22Rv1 (cell line): ENCODE measurements at regions not wholly inside any gene's neighbourhood (a gene's known extent, or its start where the extent isn't known, plus 50 kb on each side); places are given as distances from the start of the nearest gene placed in this dataset.
A peak's percentile ranks its signal among the peaks of the same experiment; 100 is the strongest.

Experiments used
- H3K27ac ChIP-seq: fragments of 450-650 bp; 2 replicates; pipeline ENCODE4 v1.5.1; 2017
- ZFX ChIP-seq: fragments of 450-650 bp; IDR thresholded peaks from 2 replicates; pipeline ENCODE4 v1.6.1; 2017; ENCODE audit warnings: antibody characterized with exemption, borderline replicate concordance
- TF ChIP-seq, protein P1 (sequence below): fragments of 450-650 bp; IDR thresholded peaks from 2 replicates; pipeline ENCODE4 v1.5.1; 2017; ENCODE audit warnings: mild to moderate bottlenecking

DNA sequence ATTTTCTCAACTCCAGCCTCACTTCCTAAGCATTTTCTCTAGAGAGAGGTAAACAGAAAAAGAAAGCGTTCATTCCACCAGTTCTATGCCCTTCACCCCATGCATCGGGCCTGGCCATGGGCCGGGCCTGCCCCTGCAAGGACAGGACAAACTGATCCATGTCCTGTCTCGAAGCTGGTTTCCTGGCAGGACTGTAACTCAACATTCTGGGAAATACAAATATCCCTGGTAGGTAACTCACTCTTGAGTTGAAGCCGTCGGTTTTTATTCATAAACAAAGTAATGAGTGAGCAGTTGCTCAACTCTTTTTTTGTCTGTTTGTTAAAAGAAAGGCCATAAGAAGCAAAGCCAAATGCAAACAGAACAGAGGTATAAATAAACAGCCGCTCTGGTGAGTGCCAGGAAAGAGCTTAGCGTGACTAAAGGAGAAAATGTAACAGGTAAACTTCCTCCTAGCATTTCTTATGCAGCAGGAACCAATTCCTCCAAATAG, 64.4 kb upstream of the DNAH5 start:
- H3K27ac ChIP-seq: peak overlapping the region; percentile 62

DNA sequence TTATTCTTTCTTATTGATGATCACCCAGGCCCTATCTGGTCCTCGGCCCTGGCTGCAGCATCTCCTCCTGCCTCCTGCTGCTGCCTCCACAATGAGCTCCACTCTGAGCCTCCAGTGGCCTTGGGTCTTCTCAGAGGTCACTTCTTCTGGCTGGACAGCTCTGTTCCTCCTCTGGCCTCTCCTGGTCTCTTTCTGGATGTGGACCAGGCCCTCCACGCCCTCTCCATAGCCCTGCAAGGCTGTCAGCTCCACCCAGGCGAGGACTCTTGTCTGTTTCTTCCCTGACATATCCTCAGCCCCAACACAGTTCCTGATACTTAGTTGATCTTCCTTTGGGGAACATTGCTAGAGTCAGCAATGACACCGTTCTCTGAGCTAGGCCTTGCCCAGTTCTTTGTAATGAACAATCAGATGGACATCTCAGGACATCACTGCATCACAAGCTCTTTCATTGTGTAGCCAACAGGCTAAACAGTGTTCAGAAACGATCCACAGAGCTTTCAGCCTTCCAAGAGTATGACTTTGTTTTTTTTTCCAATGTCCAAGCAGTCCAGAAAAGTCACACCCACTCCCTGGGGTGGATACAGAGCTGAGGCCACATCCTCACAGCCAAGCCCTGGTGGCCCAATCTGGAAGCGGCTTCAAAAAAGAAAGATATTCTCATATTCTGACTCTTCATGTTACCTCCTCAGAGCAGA, 62.5 kb upstream of the DNAH5 start:
- no peak for TF ChIP-seq ZFX
- H3K27ac ChIP-seq: no peak overlapping the region

More for the DNA sequence above, 64.4 kb upstream of the DNAH5 start:
- no peak for TF ChIP-seq ZFX
- TF ChIP-seq, protein P1, sequence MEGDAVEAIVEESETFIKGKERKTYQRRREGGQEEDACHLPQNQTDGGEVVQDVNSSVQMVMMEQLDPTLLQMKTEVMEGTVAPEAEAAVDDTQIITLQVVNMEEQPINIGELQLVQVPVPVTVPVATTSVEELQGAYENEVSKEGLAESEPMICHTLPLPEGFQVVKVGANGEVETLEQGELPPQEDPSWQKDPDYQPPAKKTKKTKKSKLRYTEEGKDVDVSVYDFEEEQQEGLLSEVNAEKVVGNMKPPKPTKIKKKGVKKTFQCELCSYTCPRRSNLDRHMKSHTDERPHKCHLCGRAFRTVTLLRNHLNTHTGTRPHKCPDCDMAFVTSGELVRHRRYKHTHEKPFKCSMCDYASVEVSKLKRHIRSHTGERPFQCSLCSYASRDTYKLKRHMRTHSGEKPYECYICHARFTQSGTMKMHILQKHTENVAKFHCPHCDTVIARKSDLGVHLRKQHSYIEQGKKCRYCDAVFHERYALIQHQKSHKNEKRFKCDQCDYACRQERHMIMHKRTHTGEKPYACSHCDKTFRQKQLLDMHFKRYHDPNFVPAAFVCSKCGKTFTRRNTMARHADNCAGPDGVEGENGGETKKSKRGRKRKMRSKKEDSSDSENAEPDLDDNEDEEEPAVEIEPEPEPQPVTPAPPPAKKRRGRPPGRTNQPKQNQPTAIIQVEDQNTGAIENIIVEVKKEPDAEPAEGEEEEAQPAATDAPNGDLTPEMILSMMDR: no peak

DNA sequence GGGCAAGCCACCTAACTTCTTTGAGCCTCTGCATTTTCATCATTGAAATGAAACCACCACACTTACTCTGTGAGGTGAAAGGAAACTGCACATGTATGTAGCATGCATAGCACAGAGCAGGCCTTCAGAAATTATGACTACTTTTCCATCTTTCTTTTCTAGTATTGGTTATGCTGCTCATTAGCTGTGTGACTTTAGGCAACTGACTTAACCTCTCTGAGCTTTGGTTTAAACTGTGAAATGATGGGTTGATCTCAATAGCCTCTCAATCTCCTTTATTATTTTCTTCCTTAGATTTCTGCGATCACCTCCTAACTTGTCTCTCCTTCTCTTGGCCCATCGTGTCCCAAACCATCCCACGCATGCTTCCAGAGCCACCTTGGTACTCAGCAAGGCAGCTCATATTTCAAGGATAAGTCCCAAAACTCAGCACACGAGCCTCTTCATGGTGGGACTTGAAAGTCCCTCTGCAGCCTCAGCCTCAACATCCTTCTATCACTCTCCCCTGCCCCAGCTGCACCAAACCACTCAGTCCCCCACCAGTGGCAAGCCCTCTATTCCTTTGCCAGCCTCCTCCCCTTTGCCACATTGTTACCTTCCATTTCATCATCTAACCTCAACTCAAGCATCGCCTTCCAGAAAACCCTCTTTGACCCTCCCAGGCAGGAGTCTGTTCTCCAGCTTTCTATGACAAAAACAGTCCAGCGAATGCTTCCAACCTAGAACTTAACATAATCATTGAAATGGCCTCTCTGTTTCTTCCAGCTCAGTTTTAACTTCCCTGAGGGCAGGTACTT, 60.3 kb upstream of the DNAH5 start:
- TF ChIP-seq ZFX: no peak
- TF ChIP-seq, protein P1: no peak
- H3K27ac ChIP-seq: no peak overlapping the region

DNA sequence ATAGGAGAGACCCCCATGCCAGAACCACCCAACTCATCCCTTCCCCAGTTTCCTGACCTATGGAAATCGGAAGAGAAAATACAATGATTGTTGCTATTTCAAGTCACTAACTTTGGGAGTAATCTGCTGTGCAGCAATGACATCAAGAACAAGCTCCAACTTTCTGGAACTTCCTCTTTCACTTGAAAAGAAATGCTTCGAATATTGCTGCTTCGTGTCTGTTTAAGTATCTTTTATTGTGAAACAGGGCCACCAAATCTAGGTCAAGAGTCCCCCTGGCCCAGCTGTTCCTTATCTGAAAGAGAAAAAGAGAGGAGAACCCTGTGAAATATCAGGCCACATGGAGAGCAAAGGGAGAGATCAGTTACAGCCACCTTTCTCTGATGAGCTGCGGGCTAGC, 59.4 kb upstream of the DNAH5 start:
- TF ChIP-seq, protein P1: no peak
- no peak for TF ChIP-seq ZFX
- H3K27ac ChIP-seq: no peak overlapping the region

DNA sequence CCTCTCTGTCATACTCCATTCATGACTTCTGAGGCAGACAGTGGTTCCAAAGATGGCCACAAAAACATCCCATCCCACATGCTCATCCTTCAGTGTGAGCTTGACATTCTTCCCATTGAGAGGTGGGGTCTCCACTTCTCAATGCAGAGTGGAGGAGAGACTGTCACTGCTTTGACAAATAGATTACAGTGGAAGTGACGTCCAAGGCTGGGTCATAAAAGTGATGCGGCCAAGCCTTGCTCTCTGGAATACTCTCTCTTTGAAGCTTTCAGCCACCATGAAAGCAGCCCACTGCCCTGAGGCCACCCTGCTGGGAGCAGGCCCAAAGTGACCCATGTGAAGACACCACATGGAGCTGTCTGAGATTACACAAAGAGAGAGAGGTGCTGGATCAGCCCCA, 59.0 kb upstream of the DNAH5 start:
- no peak for TF ChIP-seq ZFX
- TF ChIP-seq, protein P1: no peak
- no peak overlapping the region for H3K27ac ChIP-seq

DNA sequence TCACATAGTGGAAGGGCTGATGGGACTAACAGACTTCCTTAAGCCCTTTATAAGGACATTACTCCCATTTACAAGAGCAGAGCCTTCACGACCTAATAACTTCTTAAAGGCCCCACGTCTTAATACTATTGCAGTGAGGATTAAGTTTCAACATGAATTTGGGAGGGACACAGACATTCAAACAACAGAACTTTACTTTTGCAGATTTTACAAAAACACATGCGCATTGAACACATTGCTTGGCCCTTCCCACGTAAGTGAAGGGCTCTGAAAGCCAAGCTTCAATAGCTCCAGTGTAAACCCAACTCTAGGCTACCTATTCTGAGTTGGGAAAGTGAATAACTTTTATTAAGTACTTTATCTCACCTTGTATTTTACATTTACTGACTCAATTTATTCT, 53.8 kb upstream of the DNAH5 start:
- H3K27ac ChIP-seq: no peak overlapping the region
- TF ChIP-seq, protein P1: no peak
- TF ChIP-seq ZFX: no peak

DNA sequence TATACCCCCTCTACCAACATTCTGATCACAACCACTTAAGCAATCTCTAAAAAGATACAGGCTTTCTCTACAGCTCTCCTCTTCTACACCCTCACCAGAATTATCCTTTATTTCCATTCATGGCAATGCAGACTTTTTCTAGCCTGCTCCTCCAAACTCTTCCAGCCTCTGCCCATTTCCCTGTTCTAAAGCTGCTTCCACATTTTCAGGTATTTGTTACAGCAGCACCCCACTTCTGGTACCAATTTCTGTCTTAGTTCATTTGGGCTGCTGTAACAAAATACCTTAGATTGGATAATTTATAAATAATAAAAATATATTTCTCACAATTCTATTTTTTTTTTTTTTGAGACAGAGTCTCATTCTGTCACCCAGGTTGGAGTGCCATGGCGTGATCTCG, 53.0 kb upstream of the DNAH5 start:
- TF ChIP-seq ZFX: no peak
- TF ChIP-seq, protein P1: no peak
- no peak overlapping the region for H3K27ac ChIP-seq
